Kidney (tissue), 13 donors: ENCODE measurements at regions not wholly inside any gene's neighbourhood (a gene's known extent, or its start where the extent isn't known, plus 50 kb on each side); places are given as distances from the start of the nearest gene placed in this dataset.

Experiments used
- DNase-seq, 5 donors: peaks; one replicate each; pipeline ENCODE4 v3.0.0-alpha.2; 2013 to 2020
- FAIRE-seq: peaks from 2 replicates; lab custom pipeline; 2012; peaks lifted over from hg19 to GRCh38; lab: Jason Lieb, UNC
- H3K27ac ChIP-seq, 2 donors: one replicate each; pipeline ENCODE4 v1.7.0; 2013; ENCODE audit warnings: low read depth in 2 of 2, low read length in 2 of 2, inconsistent platforms in 1 of 2
- H3K27me3 ChIP-seq: one replicate; pipeline ENCODE4 v1.7.1; 2013; ENCODE audit warnings: low read length, inconsistent platforms; ENCODE audit not compliant: control insufficient read depth, insufficient read depth
- H3K36me3 ChIP-seq, 3 donors: one replicate each; pipeline versions ENCODE4 v1.7.0 to v1.7.1; 2013; ENCODE audit warnings: low read length in 3 of 3, control low read depth in 1 of 3, inconsistent platforms in 1 of 3; ENCODE audit not compliant: insufficient read depth in 3 of 3, control insufficient read depth in 2 of 3
- H3K4me1 ChIP-seq, 3 donors: one replicate each; pipeline versions ENCODE4 v1.7.0 to v1.7.1; 2013; ENCODE audit warnings: low read length in 3 of 3, inconsistent platforms in 1 of 3, low read depth in 1 of 3; ENCODE audit not compliant: control insufficient read depth in 2 of 3, insufficient read depth in 2 of 3
- H3K4me3 ChIP-seq, 3 donors: one replicate each; pipeline versions ENCODE4 v1.7.0 to v1.8.1; 2013; ENCODE audit warnings: low read length in 3 of 3, control low read depth in 1 of 3, inconsistent platforms in 1 of 3
- H3K9ac ChIP-seq, 3 donors: one replicate each; pipeline versions ENCODE4 v1.7.0 to v1.7.1; 2013; ENCODE audit warnings: low read length in 3 of 3, control low read depth in 1 of 3, inconsistent platforms in 1 of 3
- H3K9me3 ChIP-seq, 3 donors: one replicate each; pipeline versions ENCODE4 v1.7.0 to v1.7.1; 2013; ENCODE audit warnings: low read length in 3 of 3, control low read depth in 1 of 3, inconsistent platforms in 1 of 3; ENCODE audit not compliant: control insufficient read depth in 2 of 3, insufficient read depth in 1 of 3
- intact Hi-C: fragments of 100-400 bp; cut with DNase I; formaldehyde crosslinking; loops from one replicate; pipeline ENCODE4 v1.11.1; 2022
- TF ChIP-seq, protein P1 (sequence below): IDR thresholded peaks from 3 replicates; pipeline ENCODE4 v1.5.1; 2012; ENCODE audit warnings: mild to moderate bottlenecking, moderate library complexity, borderline replicate concordance; ENCODE audit not compliant: insufficient read depth; ENCODE audit errors: extremely low read depth
- donor health status: control.
- donor health status: control.
- donor health status: control.
- donor health status: control.
- donor health status: control.
- donor health status: DM: yes; HTN: yes; CAD: no.
- donor health status: Normal renal cell carcinoma (clear cell type).

DNA sequence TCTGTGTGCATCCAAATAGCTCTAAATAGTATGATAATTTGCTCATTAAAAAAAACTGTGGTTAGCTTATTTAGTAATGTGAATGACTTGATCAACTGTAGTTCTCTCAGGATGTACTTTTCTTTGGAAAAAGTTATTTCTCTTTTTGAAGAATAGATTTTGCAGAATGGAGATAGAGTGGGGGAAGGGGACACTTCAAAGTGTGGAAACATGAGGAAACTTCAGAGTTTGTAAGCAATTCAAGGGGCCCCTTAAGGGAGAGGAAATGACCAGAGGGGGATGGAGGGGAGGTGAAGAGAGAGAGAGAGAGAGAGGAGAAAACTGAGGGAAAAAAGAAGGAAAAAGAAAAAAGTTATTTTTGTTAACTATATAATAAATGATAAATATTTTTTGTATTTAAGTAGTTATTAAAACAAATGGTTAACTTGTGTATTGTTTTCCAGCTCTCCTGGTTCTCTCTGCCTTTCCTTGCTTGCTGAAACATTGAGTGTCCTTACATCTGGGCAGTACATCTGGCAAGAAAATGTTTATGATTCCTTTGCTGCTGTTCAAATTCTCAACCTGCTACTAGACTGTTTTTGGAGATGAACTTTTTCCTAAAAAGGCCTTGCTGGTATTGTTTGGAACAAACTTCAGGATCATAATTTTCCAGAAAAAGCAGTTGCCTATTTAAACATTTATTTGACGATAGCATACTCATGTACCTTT lies 497.5 kb upstream of the CITED2 start:
- Histone ChIP-seq H3K27me3 (no peaks in the 10 kb centered on the region), H3K4me3 (no peak overlapping the region), H3K9me3 (no peaks in the 10 kb centered on the region), H3K36me3 (no peaks in the 10 kb centered on the region), H3K9ac (no peak overlapping the region), H3K27ac (no peak overlapping the region), H3K4me1 (peaks cover 2 to 7% (median 3%) of the 10 kb centered on the region in 3 donors)
- TF ChIP-seq, protein P1, sequence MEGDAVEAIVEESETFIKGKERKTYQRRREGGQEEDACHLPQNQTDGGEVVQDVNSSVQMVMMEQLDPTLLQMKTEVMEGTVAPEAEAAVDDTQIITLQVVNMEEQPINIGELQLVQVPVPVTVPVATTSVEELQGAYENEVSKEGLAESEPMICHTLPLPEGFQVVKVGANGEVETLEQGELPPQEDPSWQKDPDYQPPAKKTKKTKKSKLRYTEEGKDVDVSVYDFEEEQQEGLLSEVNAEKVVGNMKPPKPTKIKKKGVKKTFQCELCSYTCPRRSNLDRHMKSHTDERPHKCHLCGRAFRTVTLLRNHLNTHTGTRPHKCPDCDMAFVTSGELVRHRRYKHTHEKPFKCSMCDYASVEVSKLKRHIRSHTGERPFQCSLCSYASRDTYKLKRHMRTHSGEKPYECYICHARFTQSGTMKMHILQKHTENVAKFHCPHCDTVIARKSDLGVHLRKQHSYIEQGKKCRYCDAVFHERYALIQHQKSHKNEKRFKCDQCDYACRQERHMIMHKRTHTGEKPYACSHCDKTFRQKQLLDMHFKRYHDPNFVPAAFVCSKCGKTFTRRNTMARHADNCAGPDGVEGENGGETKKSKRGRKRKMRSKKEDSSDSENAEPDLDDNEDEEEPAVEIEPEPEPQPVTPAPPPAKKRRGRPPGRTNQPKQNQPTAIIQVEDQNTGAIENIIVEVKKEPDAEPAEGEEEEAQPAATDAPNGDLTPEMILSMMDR, result no peak
- DNase-seq, result no peak
- FAIRE-seq, result no peak
- intact Hi-C loops, result no loop called here

DNA sequence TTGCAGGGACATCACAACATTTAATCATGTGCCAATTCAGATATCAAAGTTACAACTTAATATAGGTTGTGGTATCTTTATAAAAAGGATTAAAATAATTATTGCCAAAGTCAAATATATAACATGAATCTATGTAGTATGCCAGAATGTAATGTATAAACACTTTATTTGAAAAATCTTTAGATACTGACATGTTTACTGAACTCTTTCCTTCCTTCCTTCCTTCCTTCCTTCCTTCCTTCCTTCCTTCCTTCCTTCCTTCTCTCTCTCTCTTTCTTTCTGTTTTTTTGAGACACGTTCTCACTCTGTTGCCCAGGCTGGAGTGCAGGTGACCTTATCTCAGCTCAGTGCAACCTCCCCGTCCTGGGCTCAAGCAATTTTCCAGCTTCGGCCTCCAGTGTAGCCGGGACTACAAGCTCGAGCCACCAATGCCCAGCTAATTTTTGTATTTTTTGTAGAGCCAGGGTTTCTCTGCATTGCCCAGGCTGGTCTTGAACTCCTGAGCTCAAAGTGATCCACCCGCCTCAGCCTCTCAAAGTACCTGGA lies 496.8 kb upstream of the CITED2 start:
- intact Hi-C loops, result no loop called here
- DNase-seq (no peak), FAIRE-seq (no peak)
- H3K27me3 ChIP-seq, result no peaks in the 10 kb centered on the region
- peaks cover 2 to 7% (median 3%) of the 10 kb centered on the region in 3 donors for H3K4me1 ChIP-seq
- TF ChIP-seq, protein P1, result no peak
- H3K9ac ChIP-seq, result no peak overlapping the region
- H3K27ac ChIP-seq, result no peak overlapping the region
- no peaks in the 10 kb centered on the region for H3K9me3 ChIP-seq
- no peak overlapping the region for H3K4me3 ChIP-seq
- H3K36me3 ChIP-seq, result no peaks in the 10 kb centered on the region

DNA sequence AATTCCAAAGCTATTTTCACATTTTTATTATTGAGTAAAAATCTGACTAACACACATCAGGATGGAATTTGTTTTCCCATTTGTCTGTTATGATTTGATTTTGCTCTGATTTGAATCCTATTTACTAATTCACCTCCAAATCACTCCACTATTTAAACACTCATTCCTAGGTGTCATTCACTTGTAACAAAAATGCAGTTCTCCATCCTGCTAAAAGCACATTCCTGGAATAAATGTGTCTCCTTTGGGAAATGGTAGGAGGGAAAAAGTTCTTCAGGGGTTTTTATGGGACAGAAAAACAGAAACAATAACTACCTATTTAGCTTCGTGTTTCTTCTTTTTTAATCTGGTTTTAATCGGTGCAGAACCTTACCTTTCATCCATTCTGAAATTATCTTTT lies 494.1 kb upstream of the CITED2 start:
- Histone ChIP-seq H3K9me3 (no peaks in the 10 kb centered on the region), H3K9ac (no peak overlapping the region), H3K4me3 (no peak overlapping the region), H3K27ac (no peak overlapping the region), H3K4me1 (peaks cover 2 to 7% (median 3%) of the 10 kb centered on the region in 3 donors), H3K27me3 (no peaks in the 10 kb centered on the region), H3K36me3 (no peaks in the 10 kb centered on the region)
- TF ChIP-seq, protein P1, result no peak
- FAIRE-seq (no peak), DNase-seq (no peak)
- intact Hi-C loops, result no loop called here
